GM21528 (cell line): ENCODE measurements at regions not wholly inside any gene's neighbourhood (a gene's known extent, or its start where the extent isn't known, plus 50 kb on each side); places are given as distances from the start of the nearest gene placed in this dataset.

Experiments used
- ATAC-seq: cut with Tn5 transposase; IDR thresholded peaks from one replicate; pipeline ENCODE4 v1.9.1; 2021; ENCODE audit warnings: mild to moderate bottlenecking, moderate library complexity; ENCODE audit not compliant: unreplicated experiment, low FRiP score

- ATAC-seq = no peak
These were observed 226.1 kb upstream of the GMDS start for GRCh38 chr6:2471472-2471871.

GRCh38 chr6:2469428-2469827 is 224.0 kb upstream of the GMDS start:
- no peak for ATAC-seq

GRCh38 chr6:2468601-2468955 is 223.2 kb upstream of the GMDS start:
- ATAC-seq = no peak

GRCh38 chr6:2467929-2468600 is 222.7 kb upstream of the GMDS start:
- no peak for ATAC-seq

GRCh38 chr6:2465336-2465735 is 219.9 kb upstream of the GMDS start:
- ATAC-seq = no peak

GRCh38 chr6:2464641-2465040 is 219.2 kb upstream of the GMDS start:
- no peak for ATAC-seq

GRCh38 chr6:2462831-2463230 is 217.4 kb upstream of the GMDS start:
- ATAC-seq = no peak

- ATAC-seq = no peak
These were observed 214.9 kb upstream of the GMDS start for GRCh38 chr6:2460216-2460745.

GRCh38 chr6:2454180-2454579 is 208.8 kb upstream of the GMDS start:
- ATAC-seq = no peak

GRCh38 chr6:2450546-2450945 is 205.1 kb upstream of the GMDS start:
- ATAC-seq = no peak

GRCh38 chr6:2449572-2449940 is 204.2 kb upstream of the GMDS start:
- ATAC-seq = no peak

- ATAC-seq = no peak
These were observed 203.6 kb upstream of the GMDS start for GRCh38 chr6:2448826-2449571.

- ATAC-seq = no peak
These were observed 202.5 kb upstream of the GMDS start for GRCh38 chr6:2447931-2448330.

- ATAC-seq = no peak
These were observed 202.0 kb upstream of the GMDS start for GRCh38 chr6:2447318-2447920.

- ATAC-seq = no peak
These were observed 196.4 kb upstream of the GMDS start for GRCh38 chr6:2441601-2442475.

- ATAC-seq = no peak
These were observed 195.1 kb upstream of the GMDS start for GRCh38 chr6:2440516-2440915.

GRCh38 chr6:2439632-2440031 is 194.2 kb upstream of the GMDS start:
- ATAC-seq = no peak

GRCh38 chr6:2439082-2439481 is 193.7 kb upstream of the GMDS start:
- ATAC-seq = no peak

GRCh38 chr6:2436410-2437154 is 191.2 kb upstream of the GMDS start:
- ATAC-seq = no peak

GRCh38 chr6:2435323-2435722 is 189.9 kb upstream of the GMDS start:
- ATAC-seq = no peak
